Skeletal muscle tissue (tissue), 3 donors: ENCODE measurements at regions not wholly inside any gene's neighbourhood (a gene's known extent, or its start where the extent isn't known, plus 50 kb on each side); places are given as distances from the start of the nearest gene placed in this dataset.

ENCODE experiments used
- H3K27ac ChIP-seq: one replicate; pipeline ENCODE4 v1.7.0; 2013; ENCODE audit warnings: mild to moderate bottlenecking, low read depth, low read length, inconsistent platforms
- H3K27me3 ChIP-seq, 3 donors: one replicate each; pipeline ENCODE4 v1.7.0; 2013; ENCODE audit warnings: low read length in 3 of 3; ENCODE audit not compliant: control insufficient read depth in 3 of 3, insufficient read depth in 3 of 3
- H3K36me3 ChIP-seq, 3 donors: one replicate each; pipeline ENCODE4 v1.7.0; 2013; ENCODE audit warnings: low read length in 3 of 3; ENCODE audit not compliant: control insufficient read depth in 3 of 3, insufficient read depth in 3 of 3
- H3K4me1 ChIP-seq, 3 donors: one replicate each; pipeline ENCODE4 v1.7.0; 2013; ENCODE audit warnings: low read length in 3 of 3, mild to moderate bottlenecking in 3 of 3; ENCODE audit not compliant: control insufficient read depth in 3 of 3, insufficient read depth in 3 of 3
- H3K4me3 ChIP-seq, 3 donors: one replicate each; pipeline ENCODE4 v1.7.0; 2013; ENCODE audit warnings: low read length in 3 of 3
- H3K9ac ChIP-seq, 3 donors: one replicate each; pipeline ENCODE4 v1.7.0; 2013; ENCODE audit warnings: low read length in 3 of 3, mild to moderate bottlenecking in 3 of 3, moderate library complexity in 2 of 3, low read depth in 1 of 3
- H3K9me3 ChIP-seq, 3 donors: one replicate each; pipeline ENCODE4 v1.7.0; 2013; ENCODE audit warnings: low read length in 3 of 3; ENCODE audit not compliant: control insufficient read depth in 3 of 3
- donor health status: Osteomylitis.

- Histone ChIP-seq H3K27ac (no peak overlapping the region), H3K4me3 (no peak overlapping the region), H3K4me1 (peaks cover 3 to 9% (median 8%) of the 10 kb centered on the region in 3 donors)
Measured at GRCh38 chr21:29237110-29238052, 61.3 kb upstream of the BACH1 start.

GRCh38 chr21:29238053-29238966, 60.4 kb upstream of the BACH1 start:
- Histone ChIP-seq H3K4me1 (peaks cover 3 to 9% (median 8%) of the 10 kb centered on the region in 3 donors), H3K27me3 (no peaks in the 10 kb centered on the region), H3K4me3 (no peak overlapping the region), H3K9ac (no peak overlapping the region), H3K9me3 (no peaks in the 10 kb centered on the region), H3K27ac (no peak overlapping the region), H3K36me3 (no peaks in the 10 kb centered on the region)

More at GRCh38 chr21:29237110-29238052, 61.3 kb upstream of the BACH1 start:
- no peaks in the 10 kb centered on the region for H3K27me3 ChIP-seq
- no peaks in the 10 kb centered on the region for H3K36me3 ChIP-seq
- H3K9me3 ChIP-seq: no peaks in the 10 kb centered on the region
- H3K9ac ChIP-seq: no peak overlapping the region

DNA sequence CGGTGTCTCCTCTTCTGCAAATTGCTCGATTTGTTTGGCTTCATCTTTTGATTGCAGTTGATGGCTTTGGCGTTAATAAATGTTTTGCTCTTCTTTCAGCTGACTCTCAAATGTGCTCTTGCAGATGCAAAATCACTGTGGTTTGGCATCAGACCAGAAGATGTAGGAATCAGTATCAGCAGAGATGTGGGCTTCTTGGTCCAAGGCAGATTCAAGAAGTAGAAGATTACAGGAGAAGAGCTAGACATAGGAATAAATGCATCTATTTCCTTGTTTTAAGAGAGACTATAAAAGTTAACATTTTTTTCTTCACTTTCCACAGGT, 59.8 kb upstream of the BACH1 start:
- Histone ChIP-seq H3K27ac (no peak overlapping the region), H3K4me3 (no peak overlapping the region), H3K27me3 (no peaks in the 10 kb centered on the region), H3K4me1 (peaks cover 3 to 9% (median 8%) of the 10 kb centered on the region in 3 donors), H3K36me3 (no peaks in the 10 kb centered on the region), H3K9me3 (no peaks in the 10 kb centered on the region), H3K9ac (no peak overlapping the region)

- H3K9me3 ChIP-seq: no peaks in the 10 kb centered on the region
- no peak overlapping the region for H3K4me3 ChIP-seq
- H3K36me3 ChIP-seq: no peaks in the 10 kb centered on the region
- H3K4me1 ChIP-seq: peaks cover 3 to 9% (median 8%) of the 10 kb centered on the region in 3 donors
- H3K9ac ChIP-seq: no peak overlapping the region
- no peak overlapping the region for H3K27ac ChIP-seq
- H3K27me3 ChIP-seq: no peaks in the 10 kb centered on the region
Measured at GRCh38 chr21:29240136-29240535, 58.6 kb upstream of the BACH1 start.

DNA sequence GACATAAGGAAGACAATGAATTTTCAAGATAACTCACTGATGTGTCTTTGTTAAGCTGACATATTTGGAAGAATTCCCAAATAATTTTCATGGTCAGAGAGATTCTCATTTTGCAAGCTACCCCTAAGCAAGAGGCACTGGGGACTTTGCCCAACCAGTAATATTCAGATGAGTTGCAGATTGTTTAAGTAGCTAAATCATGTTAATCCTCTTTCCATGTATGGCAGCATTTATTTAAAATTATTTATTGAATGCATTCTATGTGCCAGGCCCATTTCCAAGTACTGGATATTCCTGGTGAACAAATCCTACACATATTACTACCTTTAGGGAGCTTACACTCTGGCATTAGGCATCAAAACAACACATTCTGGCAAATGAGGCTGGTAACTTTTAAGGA, 56.5 kb upstream of the BACH1 start:
- no peak overlapping the region for H3K9ac ChIP-seq
- no peak overlapping the region for H3K27ac ChIP-seq
- no peaks in the 10 kb centered on the region for H3K27me3 ChIP-seq
- H3K4me3 ChIP-seq: no peak overlapping the region
- H3K9me3 ChIP-seq: no peaks in the 10 kb centered on the region
- H3K4me1 ChIP-seq: peaks cover 3 to 9% (median 5%) of the 10 kb centered on the region in 3 donors
- H3K36me3 ChIP-seq: no peaks in the 10 kb centered on the region

GRCh38 chr21:29243188-29243587, 55.5 kb upstream of the BACH1 start:
- Histone ChIP-seq H3K9ac (no peak overlapping the region), H3K36me3 (no peaks in the 10 kb centered on the region)

GRCh38 chr21:29245104-29245643, 53.5 kb upstream of the BACH1 start:
- Histone ChIP-seq H3K4me3 (no peak overlapping the region), H3K9me3 (no peaks in the 10 kb centered on the region), H3K4me1 (no peaks in the 10 kb centered on the region), H3K27ac (no peak overlapping the region), H3K9ac (no peak overlapping the region), H3K27me3 (no peaks in the 10 kb centered on the region), H3K36me3 (no peaks in the 10 kb centered on the region)

More at GRCh38 chr21:29243188-29243587, 55.5 kb upstream of the BACH1 start:
- no peak overlapping the region for H3K4me3 ChIP-seq
- no peak overlapping the region for H3K27ac ChIP-seq
- no peaks in the 10 kb centered on the region for H3K9me3 ChIP-seq
- peaks cover 0 to 4% (median 0%) of the 10 kb centered on the region in 3 donors for H3K4me1 ChIP-seq
- H3K27me3 ChIP-seq: no peaks in the 10 kb centered on the region

DNA sequence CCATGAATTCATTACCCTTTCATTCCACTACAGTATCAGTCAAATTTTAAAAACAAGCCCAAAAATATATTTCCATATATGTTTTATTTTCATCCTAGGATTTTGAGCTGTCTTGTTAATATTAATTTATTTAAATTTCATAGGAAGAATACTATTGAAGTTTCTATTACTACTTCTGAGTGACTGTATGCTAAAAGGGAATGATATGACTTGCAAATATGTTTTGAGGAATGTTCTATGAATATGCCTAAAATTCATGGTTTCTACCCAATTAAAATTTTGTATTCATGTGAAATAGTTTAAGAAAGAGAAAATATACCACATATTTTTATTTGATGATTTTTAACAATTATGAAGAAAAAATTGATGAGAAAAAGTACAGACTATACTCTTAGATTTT, 52.9 kb upstream of the BACH1 start:
- Histone ChIP-seq H3K4me1 (no peaks in the 10 kb centered on the region), H3K9ac (no peak overlapping the region), H3K9me3 (no peaks in the 10 kb centered on the region), H3K36me3 (no peaks in the 10 kb centered on the region), H3K4me3 (no peak overlapping the region), H3K27me3 (no peaks in the 10 kb centered on the region), H3K27ac (no peak overlapping the region)

- Histone ChIP-seq H3K9me3 (no peaks in the 10 kb centered on the region), H3K4me3 (no peak overlapping the region), H3K9ac (no peak overlapping the region), H3K36me3 (no peaks in the 10 kb centered on the region), H3K27me3 (no peaks in the 10 kb centered on the region), H3K27ac (no peak overlapping the region), H3K4me1 (no peaks in the 10 kb centered on the region)
Measured at GRCh38 chr21:29246614-29247013, 52.1 kb upstream of the BACH1 start.
